ENCODE measurements at regions not wholly inside any gene's neighbourhood (a gene's known extent, or its start where the extent isn't known, plus 50 kb on each side); places are given as distances from the start of the nearest gene placed in this dataset.
"Not testable (repeated sequence)": the region's sequence is repeated elsewhere in the genome, so short reads cannot be mapped to it uniquely, and the experiment has no call there.

GRCh38 chr4:186832906-186833305 is 109.2 kb upstream of the FAT1 start:
- Histone ChIP-seq H3K36me3 (ENCODE audit: control insufficient read depth, insufficient read depth, low read length) (no peaks in the 10 kb centered on the region), H3K4me1 (ENCODE audit: control insufficient read depth, insufficient read depth, low read length) (peaks cover 9% of the 10 kb centered on the region), H3K9me3 (ENCODE audit: control insufficient read depth, low read depth, low read length) (no peaks in the 10 kb centered on the region), H3K4me3 (ENCODE audit: low read length) (no peak overlapping the region), H3K27ac (ENCODE audit: low read length) (no peak overlapping the region), H3K27me3 (ENCODE audit: control insufficient read depth, insufficient read depth, low read length) (no peaks in the 10 kb centered on the region)
- WGBS (ENCODE audit: insufficient coverage, low lambda C conversion rate) = no CpG with 5 or more reads among the region's 1 CpG
- DNase-seq = peak in 1 of 2 donors; percentile 22

- not testable (repeated sequence) for H3K9me3 ChIP-seq (ENCODE audit: control insufficient read depth, low read depth, low read length); H3K36me3 ChIP-seq (ENCODE audit: control insufficient read depth, insufficient read depth, low read length); H3K4me3 ChIP-seq (ENCODE audit: low read length); H3K4me1 ChIP-seq (ENCODE audit: control insufficient read depth, insufficient read depth, low read length); H3K27ac ChIP-seq (ENCODE audit: low read length); DNase-seq; H3K27me3 ChIP-seq (ENCODE audit: control insufficient read depth, insufficient read depth, low read length)
- no CpG with 5 or more reads among the region's 3 CpGs for WGBS (ENCODE audit: insufficient coverage, low lambda C conversion rate)
These were observed 113.8 kb upstream of the FAT1 start for GRCh38 chr4:186837463-186837862.

DNA sequence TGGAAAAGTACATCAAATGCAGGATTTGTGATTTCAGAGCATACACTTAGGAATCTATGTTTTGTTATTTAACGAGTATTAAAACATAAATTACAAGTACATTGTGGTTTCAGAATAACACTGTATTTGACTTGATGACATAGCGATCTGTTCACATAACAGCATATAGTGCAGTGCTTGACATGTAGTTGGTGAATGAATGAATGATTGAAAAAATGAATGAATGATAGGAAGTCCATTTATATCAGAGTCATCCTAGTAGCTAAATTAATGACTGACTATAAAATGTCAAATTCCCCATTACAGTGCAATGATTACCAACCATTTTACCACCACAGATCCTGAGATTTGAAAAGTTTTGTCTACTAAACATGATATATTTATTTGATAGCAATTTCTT is 114.6 kb upstream of the FAT1 start:
- no CpG with 5 or more reads among the region's 2 CpGs for WGBS (ENCODE audit: insufficient coverage, low lambda C conversion rate)
- no peak for DNase-seq
- H3K27me3 ChIP-seq (ENCODE audit: control insufficient read depth, insufficient read depth, low read length) = no peaks in the 10 kb centered on the region

DNA sequence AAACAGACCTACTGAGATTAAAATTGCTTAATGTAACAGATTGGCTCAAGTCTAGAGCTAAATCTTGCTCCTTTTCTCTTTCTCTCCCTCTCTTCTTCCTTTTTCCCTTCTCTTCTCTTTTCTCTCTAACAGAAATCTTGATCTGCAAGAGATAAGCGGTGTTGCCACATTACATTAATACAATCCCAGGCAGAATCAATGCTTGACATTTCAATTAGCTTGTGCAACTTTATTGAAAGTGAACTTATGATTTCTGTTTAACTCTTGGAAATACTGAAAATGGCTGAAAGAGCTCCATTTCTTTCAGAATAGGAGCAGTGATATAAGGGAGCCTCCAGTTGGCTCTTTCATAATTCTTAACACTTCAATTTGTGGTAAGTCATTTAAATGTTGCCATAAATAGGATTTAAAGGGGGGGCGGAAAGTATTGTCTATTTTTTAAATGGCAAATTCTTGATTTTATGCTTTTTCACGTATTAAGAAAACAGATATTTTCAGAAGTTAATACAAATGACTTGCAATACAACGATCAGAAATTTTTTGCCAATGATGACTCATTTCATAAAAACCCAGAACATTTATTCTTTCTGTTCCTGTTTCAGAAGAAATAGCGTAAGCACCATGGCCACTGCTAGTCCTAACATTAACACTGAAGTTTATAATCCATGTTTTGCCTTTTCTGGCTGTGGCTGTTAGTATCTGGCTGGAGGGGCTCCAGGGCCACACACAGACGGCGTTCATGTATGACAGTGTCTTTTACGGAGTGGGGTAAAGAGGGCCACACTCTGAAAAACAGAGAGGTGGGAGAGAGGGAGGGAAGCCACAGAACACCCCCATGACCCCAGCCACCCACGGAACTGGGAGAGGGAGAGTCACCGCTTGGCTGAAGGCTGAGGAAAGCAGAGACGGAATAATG is 115.7 kb upstream of the FAT1 start:
- 93% methylated on average over 4 of the region's 11 CpGs for WGBS (ENCODE audit: insufficient coverage, low lambda C conversion rate)
- H3K4me3 ChIP-seq (ENCODE audit: low read length) = no peak overlapping the region

More for the DNA sequence above, 114.6 kb upstream of the FAT1 start:
- no peaks in the 10 kb centered on the region for H3K4me1 ChIP-seq (ENCODE audit: control insufficient read depth, insufficient read depth, low read length)
- no peaks in the 10 kb centered on the region for H3K36me3 ChIP-seq (ENCODE audit: control insufficient read depth, insufficient read depth, low read length)
- no peaks in the 10 kb centered on the region for H3K9me3 ChIP-seq (ENCODE audit: control insufficient read depth, low read depth, low read length)
- no peak overlapping the region for H3K4me3 ChIP-seq (ENCODE audit: low read length)
- H3K27ac ChIP-seq (ENCODE audit: low read length) = no peak overlapping the region

GRCh38 chr4:186840222-186840701 is 116.6 kb upstream of the FAT1 start:
- WGBS (ENCODE audit: insufficient coverage, low lambda C conversion rate) = 69% methylated on average over 3 of the region's 7 CpGs
- no peaks in the 10 kb centered on the region for H3K9me3 ChIP-seq (ENCODE audit: control insufficient read depth, low read depth, low read length)
- H3K4me1 ChIP-seq (ENCODE audit: control insufficient read depth, insufficient read depth, low read length) = peaks cover 10% of the 10 kb centered on the region
- no peak overlapping the region for H3K27ac ChIP-seq (ENCODE audit: low read length)
- H3K27me3 ChIP-seq (ENCODE audit: control insufficient read depth, insufficient read depth, low read length) = no peaks in the 10 kb centered on the region
- H3K4me3 ChIP-seq (ENCODE audit: low read length) = no peak overlapping the region
- no peak for DNase-seq
- no peaks in the 10 kb centered on the region for H3K36me3 ChIP-seq (ENCODE audit: control insufficient read depth, insufficient read depth, low read length)

More for the DNA sequence above, 115.7 kb upstream of the FAT1 start:
- peaks cover 2% of the 10 kb centered on the region for H3K4me1 ChIP-seq (ENCODE audit: control insufficient read depth, insufficient read depth, low read length)
- no peak for DNase-seq
- H3K27ac ChIP-seq (ENCODE audit: low read length) = no peak overlapping the region
- H3K27me3 ChIP-seq (ENCODE audit: control insufficient read depth, insufficient read depth, low read length) = no peaks in the 10 kb centered on the region
- no peaks in the 10 kb centered on the region for H3K9me3 ChIP-seq (ENCODE audit: control insufficient read depth, low read depth, low read length)
- H3K36me3 ChIP-seq (ENCODE audit: control insufficient read depth, insufficient read depth, low read length) = no peaks in the 10 kb centered on the region

DNA sequence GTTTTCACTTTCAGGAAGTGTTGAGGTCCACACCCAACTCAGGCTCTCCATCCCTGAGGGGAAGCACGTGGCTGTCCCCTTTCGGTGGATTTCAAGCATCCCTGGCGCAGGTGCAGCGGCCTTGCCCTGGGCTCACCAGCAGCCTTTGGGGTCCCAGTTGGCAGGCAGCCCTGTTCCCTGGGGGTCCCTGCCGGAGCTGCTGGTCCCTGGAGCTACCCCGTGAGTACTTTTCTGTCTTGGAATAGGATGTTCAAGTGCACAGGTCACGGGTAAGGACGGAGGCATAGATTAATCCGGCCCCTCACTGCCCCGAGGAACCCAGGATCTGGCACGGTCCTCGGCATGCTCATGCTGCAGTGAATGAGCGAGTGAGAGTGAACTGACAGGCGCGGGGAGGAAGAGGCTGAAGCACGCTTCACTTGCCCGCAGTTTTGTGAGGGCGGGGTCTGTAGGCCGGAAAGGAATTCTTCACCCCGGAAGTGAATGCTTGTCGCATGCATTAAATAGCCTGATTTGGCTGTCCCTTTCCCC is 117.2 kb upstream of the FAT1 start:
- Histone ChIP-seq H3K4me3 (ENCODE audit: low read length) (no peak overlapping the region), H3K27me3 (ENCODE audit: control insufficient read depth, insufficient read depth, low read length) (no peaks in the 10 kb centered on the region), H3K27ac (ENCODE audit: low read length) (no peak overlapping the region), H3K9me3 (ENCODE audit: control insufficient read depth, low read depth, low read length) (no peaks in the 10 kb centered on the region), H3K4me1 (ENCODE audit: control insufficient read depth, insufficient read depth, low read length) (peaks cover 16% of the 10 kb centered on the region), H3K36me3 (ENCODE audit: control insufficient read depth, insufficient read depth, low read length) (no peaks in the 10 kb centered on the region)
- DNase-seq = no peak
- WGBS (ENCODE audit: insufficient coverage, low lambda C conversion rate) = 100% methylated on average over 3 of the region's 21 CpGs

GRCh38 chr4:186844059-186844681 is 120.5 kb upstream of the FAT1 start:
- H3K36me3 ChIP-seq (ENCODE audit: control insufficient read depth, insufficient read depth, low read length) = no peaks in the 10 kb centered on the region
- no peak overlapping the region for H3K4me3 ChIP-seq (ENCODE audit: low read length)
- no peaks in the 10 kb centered on the region for H3K9me3 ChIP-seq (ENCODE audit: control insufficient read depth, low read depth, low read length)
- no peaks in the 10 kb centered on the region for H3K27me3 ChIP-seq (ENCODE audit: control insufficient read depth, insufficient read depth, low read length)
- peak in 1 of 2 donors; percentile 58 for DNase-seq
- 0% methylated on average over 1 of the region's 8 CpGs for WGBS (ENCODE audit: insufficient coverage, low lambda C conversion rate)
- H3K27ac ChIP-seq (ENCODE audit: low read length) = peak overlapping the region; percentile 83
- peaks cover 18% of the 10 kb centered on the region for H3K4me1 ChIP-seq (ENCODE audit: control insufficient read depth, insufficient read depth, low read length)

GRCh38 chr4:186845137-186845842 is 121.6 kb upstream of the FAT1 start:
- 100% methylated on average over 1 of the region's 9 CpGs for WGBS (ENCODE audit: insufficient coverage, low lambda C conversion rate)
- Histone ChIP-seq H3K27me3 (ENCODE audit: control insufficient read depth, insufficient read depth, low read length) (no peaks in the 10 kb centered on the region), H3K4me3 (ENCODE audit: low read length) (no peak overlapping the region)

GRCh38 chr4:186846426-186846825 is 122.8 kb upstream of the FAT1 start:
- Histone ChIP-seq H3K27ac (ENCODE audit: low read length) (peak overlapping the region; percentile 83), H3K4me3 (ENCODE audit: low read length) (no peak overlapping the region), H3K36me3 (ENCODE audit: control insufficient read depth, insufficient read depth, low read length) (no peaks in the 10 kb centered on the region), H3K4me1 (ENCODE audit: control insufficient read depth, insufficient read depth, low read length) (peaks cover 23% of the 10 kb centered on the region), H3K9me3 (ENCODE audit: control insufficient read depth, low read depth, low read length) (no peaks in the 10 kb centered on the region), H3K27me3 (ENCODE audit: control insufficient read depth, insufficient read depth, low read length) (no peaks in the 10 kb centered on the region)
- no peak for DNase-seq
- no CpG with 5 or more reads among the region's 3 CpGs for WGBS (ENCODE audit: insufficient coverage, low lambda C conversion rate)

More at GRCh38 chr4:186845137-186845842, 121.6 kb upstream of the FAT1 start:
- Histone ChIP-seq H3K27ac (ENCODE audit: low read length) (peak overlapping the region; percentile 83), H3K4me1 (ENCODE audit: control insufficient read depth, insufficient read depth, low read length) (peaks cover 18% of the 10 kb centered on the region), H3K36me3 (ENCODE audit: control insufficient read depth, insufficient read depth, low read length) (no peaks in the 10 kb centered on the region), H3K9me3 (ENCODE audit: control insufficient read depth, low read depth, low read length) (no peaks in the 10 kb centered on the region)
- peak; percentile 73 to 88 for DNase-seq
